Cerebellar cortex (tissue), 1 donor: ENCODE measurements at regions not wholly inside any gene's neighbourhood (a gene's known extent, or its start where the extent isn't known, plus 50 kb on each side); places are given as distances from the start of the nearest gene placed in this dataset.
"Not testable (repeated sequence)": the region's sequence is repeated elsewhere in the genome, so short reads cannot be mapped to it uniquely, and the experiment has no call there.

Experiments used
- DNase-seq: peaks from one replicate; pipeline ENCODE4 v3.0.0-alpha.2; 2015; ENCODE audit warnings: low spot score

DNA sequence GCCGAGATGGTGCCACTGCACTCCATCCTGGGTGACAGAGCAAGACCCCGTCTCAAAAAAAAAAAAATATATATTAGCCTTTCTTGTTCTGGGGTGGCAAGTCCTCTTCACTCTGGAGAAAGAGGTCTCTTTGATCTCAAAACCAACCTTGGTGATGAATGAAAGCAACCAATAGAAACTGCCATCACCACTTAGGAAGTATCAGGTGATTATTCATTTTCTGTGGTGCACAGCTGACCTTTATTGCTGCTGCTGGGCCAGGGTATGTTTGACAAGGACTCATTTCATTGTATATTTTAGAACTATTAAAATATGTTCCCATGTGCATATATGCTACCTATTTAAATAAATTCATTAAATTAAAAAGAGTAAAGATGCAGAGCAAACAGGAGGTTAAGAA is 76.0 kb upstream of the KIT start:
- DNase-seq = no peak

DNA sequence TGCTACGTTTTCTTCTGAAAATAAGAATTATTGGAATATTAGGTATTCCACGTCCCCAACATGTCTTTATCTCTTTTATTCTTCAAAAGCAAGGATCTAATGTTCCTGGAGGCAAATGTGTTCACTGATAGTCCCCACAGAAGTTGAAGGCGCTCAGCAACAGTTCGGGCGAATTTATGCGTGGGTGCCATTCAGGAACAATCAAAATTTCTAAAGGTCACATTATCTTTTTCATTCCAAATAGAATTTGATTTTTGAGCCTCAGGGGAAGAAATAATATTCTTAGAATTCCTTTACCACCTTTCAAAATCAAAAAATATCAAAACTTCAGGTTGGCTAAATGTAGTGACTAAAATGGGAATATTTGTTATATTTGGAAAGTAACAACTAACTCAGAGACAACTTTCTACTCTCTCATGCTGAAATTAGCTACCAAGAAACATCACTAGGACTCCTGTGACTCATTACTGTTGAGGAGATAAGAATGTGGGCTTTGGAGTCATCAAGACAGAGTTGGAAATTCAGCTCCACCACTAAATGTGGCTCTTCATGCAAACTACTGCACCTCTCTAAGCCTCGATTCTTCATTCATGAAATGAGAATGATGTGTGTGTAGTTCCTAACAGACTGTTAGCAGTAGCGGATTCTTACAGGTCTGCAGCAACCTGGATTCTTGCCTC is 72.3 kb upstream of the KIT start:
- DNase-seq = no peak

DNA sequence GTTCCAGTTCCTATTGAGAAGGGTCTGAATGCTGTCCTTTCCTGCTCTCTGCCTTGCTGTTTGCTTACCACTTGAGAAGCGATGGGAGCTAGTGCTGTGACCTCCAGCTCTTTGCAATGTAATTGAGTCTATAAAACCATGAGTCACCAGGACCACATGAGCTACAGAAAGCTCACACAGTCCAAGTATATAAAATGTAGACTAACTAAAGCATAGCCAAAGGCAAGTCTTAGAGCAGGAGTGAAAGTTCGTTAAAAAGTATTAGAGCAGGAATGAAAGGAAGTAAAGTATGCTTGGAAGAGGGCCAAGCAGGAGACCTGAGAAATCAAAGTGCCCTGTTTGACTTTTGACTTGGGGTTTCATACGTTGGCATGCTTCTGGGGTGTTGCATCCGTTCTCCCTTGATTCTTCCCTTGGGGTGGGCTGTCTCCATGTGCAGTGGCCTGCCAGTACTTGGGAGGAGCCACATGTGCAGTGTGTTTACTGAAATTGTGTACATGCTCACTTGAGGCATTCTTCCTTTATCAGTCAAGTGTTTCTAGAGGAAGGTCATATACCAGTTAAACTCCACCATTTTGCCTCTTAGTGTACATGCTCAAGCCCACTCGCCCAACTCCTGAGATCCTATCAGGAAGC is 71.3 kb upstream of the KIT start:
- no peak for DNase-seq

DNA sequence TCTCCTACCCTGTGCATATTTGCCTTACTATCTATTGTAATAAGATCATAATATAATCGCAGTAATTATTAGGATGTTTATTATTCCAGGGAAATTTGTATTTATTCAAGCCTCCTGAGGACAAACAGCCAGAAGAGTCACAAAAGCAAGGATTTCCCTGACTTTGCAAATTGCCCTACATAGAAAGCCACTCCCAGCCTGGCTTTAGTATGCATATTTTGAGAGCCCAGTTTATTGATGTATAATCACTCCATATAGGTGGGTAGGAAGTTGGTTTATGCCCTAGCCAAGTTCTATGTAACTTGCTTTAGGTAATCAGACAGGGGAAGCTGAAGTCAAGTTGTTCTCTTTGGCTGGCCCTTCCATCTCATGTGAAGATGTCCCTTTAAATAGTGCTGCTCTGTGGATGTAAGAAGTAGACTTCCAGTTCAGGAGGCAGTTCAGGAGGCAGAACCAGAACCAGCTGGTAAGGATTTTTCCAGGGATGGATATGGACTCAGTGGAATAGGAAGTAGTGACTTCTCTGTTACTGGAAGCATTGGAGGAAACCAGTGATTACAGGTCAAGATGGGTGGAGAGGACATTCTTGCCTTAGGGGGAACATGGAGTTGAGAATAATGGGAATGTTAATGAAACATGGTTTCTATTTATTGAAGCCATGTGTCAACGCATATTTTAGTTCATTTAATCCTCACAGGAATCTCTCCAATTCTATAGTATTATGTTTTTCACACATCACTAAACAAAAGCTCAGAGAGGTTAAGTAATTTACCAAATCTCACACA is 70.5 kb upstream of the KIT start:
- DNase-seq = no peak

DNA sequence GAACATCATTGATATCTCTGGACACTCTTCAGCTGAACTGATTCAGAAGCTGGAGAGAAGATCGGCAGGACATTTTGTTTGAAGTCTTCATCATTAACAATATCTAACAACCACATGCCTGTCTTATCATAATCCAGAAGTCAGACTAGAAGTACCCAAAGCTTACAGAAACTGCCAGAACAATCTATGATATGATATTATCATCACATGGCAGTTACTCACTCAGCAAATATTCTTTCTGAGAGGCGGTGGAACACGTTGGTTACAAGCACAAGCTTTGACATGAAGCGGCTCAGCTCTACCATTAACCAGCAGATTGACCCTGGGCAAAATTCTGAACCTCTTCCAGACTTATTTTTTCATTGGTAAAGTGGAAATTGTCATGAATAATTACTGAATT is 69.4 kb upstream of the KIT start:
- no peak for DNase-seq

DNA sequence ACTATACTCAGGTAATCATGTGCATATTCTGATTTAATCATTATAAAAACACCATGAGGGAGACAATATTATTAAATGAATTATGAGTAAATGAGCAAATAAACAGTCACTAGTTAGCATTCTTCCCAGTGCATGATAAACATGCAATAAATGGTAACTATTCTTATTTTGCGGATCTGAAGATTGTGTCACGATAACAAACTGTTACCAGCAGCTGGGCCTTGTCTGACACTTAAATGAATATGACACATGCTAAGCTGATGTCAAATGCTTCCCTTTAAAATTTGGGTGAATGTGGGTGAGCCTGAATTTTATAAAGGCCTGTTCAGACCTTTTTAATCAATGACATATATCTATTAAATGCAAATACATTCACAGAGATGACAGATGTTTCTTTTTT is 68.2 kb upstream of the KIT start:
- no peak for DNase-seq

DNA sequence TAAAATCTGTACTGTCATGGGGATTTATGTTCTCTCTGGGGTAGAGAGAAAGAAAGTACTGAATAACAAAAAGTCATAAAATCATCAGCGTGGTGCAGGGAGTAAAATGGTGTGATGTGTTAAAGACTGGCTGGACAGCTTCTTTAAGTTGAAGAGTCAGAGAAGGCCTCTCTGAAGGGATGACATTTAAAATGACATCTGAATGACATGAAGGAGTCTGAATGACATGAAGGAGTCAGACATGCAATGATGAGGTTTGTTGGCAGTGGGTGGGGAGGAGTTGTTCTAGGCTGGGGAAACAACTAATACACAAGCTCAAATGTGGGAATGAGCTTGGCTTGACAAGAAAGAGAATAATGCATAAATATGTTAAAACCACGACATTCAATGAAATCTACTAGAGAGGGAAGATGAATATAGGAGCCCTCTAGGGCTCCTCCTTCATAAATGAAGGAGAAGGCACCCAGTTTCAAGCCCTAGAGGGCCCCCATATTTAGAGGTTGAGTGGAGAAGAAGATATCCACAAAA is 63.9 kb upstream of the KIT start:
- DNase-seq = no peak

DNA sequence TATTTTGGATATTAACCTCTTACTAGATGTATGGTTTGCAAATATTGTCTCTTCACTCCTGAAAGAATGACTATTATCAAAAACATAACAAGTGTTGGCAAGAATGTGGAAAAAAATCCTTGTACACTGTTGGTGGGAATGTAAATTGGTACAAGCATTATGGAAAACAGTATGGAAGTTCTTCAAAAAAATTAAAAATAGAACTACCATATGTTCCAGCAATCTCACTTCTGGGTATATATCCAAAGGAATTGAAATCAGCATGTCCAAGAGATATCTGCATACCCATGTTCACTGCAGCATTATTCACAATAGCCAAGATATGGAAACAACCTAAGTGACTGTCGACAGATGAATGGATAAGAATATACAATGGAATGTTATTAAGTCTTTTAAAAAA is 61.6 kb upstream of the KIT start:
- DNase-seq = no peak

DNA sequence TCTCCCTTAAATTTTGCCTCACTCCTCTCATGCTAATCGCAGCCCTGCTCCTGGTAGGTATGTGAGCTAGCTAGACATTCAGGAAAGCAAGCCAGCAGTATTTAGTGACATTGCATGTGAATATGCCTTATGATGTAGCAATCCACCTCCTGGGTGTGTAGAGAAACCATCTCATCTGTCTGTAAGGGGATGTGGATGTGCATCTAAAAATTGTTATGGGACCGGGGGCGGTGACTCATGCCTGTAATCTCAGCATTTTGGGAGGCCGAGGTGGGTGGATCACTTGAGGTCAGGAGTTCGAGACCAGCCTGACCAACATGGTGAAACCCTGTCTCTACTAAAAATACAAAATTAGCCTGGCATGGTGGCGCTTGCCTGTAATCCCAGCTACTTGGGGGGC is 60.1 kb upstream of the KIT start:
- not testable (repeated sequence) for DNase-seq

DNA sequence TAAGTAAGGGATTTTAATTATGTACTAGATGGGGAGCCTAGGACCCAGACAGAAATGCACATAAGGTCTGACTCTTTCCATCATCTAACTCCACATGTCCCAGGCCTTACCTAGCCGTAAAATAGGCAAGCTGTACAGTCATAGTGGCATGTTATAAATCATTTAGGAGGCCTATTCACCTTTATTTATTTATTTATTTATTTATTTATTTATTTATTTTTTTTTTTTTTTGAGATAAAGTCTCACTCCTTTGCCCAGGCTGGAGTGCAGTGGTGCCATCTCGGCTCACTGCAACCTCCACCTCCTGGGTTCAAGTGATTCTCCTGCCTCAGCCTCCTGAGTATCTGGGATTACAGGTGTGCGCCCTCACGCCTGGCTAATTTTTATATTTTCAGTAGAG is 55.6 kb upstream of the KIT start:
- not testable (repeated sequence) for DNase-seq

DNA sequence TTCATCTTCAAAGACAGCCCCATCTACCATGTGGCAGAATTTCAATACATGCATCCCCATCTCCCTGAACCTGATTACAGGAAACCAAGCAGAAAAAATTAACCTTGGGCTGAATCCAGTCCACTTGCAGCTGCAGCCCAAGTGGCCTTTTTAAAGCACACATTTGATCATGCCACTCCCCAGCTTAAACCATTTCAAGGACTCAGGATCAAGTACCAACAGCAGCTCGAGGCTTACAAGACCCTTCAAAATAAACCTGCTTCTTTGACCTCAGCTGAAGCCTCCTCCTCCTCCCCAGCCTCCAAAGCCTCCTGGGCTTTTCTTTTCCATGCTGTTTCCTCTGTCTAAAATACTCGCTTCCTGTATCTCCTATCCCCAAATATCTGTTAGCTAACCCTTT is 50.7 kb upstream of the KIT start:
- no peak for DNase-seq

DNA sequence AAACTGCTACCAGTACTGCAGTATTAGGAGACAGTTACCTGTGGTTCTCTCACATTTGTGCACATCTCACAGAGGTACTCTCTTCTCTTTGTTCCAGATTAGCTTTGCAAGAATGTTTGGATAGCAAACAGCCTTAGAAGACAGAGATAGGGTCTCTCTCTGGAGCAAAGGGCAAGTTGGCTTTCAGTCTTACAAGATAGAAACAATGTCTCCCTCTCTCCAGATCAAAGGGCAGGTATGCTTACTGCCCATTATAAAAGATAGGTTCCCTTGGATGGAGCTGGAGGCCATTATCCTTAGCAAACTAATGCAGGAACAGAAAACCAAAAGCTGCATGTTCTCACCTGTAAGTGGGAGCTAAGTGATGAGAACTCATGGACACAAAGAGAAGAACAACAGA is 50.2 kb upstream of the KIT start:
- DNase-seq = no peak
